ENCODE measurements at regions not wholly inside any gene's neighbourhood (a gene's known extent, or its start where the extent isn't known, plus 50 kb on each side); places are given as distances from the start of the nearest gene placed in this dataset.
"Not testable (repeated sequence)": the region's sequence is repeated elsewhere in the genome, so short reads cannot be mapped to it uniquely, and the experiment has no call there.

- ATAC-seq (no peak), DNase-seq (no peak)
- no peaks in the 10 kb centered on the region for H3K27me3 ChIP-seq (ENCODE audit: low read depth)
- H3K4me3 ChIP-seq, result no peak overlapping the region
- H3K4me1 ChIP-seq, result no peaks in the 10 kb centered on the region
- no peaks in the 10 kb centered on the region for H3K36me3 ChIP-seq
- no peak overlapping the region for H3K27ac ChIP-seq
- intact Hi-C loops (cut with DNase I), result loop anchor here (10.0 kb wide), 1 partner anchor 58 kb away; no protein-coding TSS in a partner anchor
- no peak for TF ChIP-seq CTCF (IDR thresholded peaks at IDR 0.05)
- H3K9me3 ChIP-seq, result no peaks in the 10 kb centered on the region
Measured at GRCh38 chr20:7792150-7792869, 147.9 kb downstream of the HAO1 start.

- DNase-seq, result no peak
- no peak overlapping the region for H3K4me3 ChIP-seq
- ATAC-seq, result no peak
- no peaks in the 10 kb centered on the region for H3K36me3 ChIP-seq
- no peaks in the 10 kb centered on the region for H3K9me3 ChIP-seq
- no peak for TF ChIP-seq CTCF (IDR thresholded peaks at IDR 0.05)
- no peak overlapping the region for H3K27ac ChIP-seq
- H3K27me3 ChIP-seq (ENCODE audit: low read depth), result no peaks in the 10 kb centered on the region
- H3K4me1 ChIP-seq, result no peaks in the 10 kb centered on the region
- intact Hi-C loops (cut with DNase I), result loop anchor here (10.0 kb wide), 1 partner anchor 63 kb away; no protein-coding TSS in a partner anchor
Measured at GRCh38 chr20:7798176-7798575, 142.1 kb downstream of the HAO1 start.

GRCh38 chr20:7799862-7800261 lies 140.4 kb downstream of the HAO1 start:
- ATAC-seq (no peak), DNase-seq (no peak)
- Histone ChIP-seq H3K36me3 (no peaks in the 10 kb centered on the region), H3K9me3 (no peaks in the 10 kb centered on the region), H3K4me1 (no peaks in the 10 kb centered on the region), H3K4me3 (no peak overlapping the region), H3K27ac (no peak overlapping the region), H3K27me3 (ENCODE audit: low read depth) (no peaks in the 10 kb centered on the region)
- no peak for TF ChIP-seq CTCF (IDR thresholded peaks at IDR 0.05)
- intact Hi-C loops (cut with DNase I), result loop anchor here (10.0 kb wide), 1 partner anchor 65 kb away; no protein-coding TSS in a partner anchor

- H3K36me3 ChIP-seq; ATAC-seq; intact Hi-C loops (cut with DNase I); H3K27ac ChIP-seq; DNase-seq; H3K4me1 ChIP-seq; H3K9me3 ChIP-seq; H3K27me3 ChIP-seq (ENCODE audit: low read depth): not testable (repeated sequence)
- peak overlapping the region; percentile 22 for H3K4me3 ChIP-seq
Measured at GRCh38 chr20:7803411-7804151, 136.7 kb downstream of the HAO1 start.

GRCh38 chr20:7806831-7807230 lies 133.4 kb downstream of the HAO1 start:
- Histone ChIP-seq H3K27me3 (ENCODE audit: low read depth) (no peaks in the 10 kb centered on the region), H3K36me3 (no peaks in the 10 kb centered on the region), H3K4me1 (no peaks in the 10 kb centered on the region), H3K27ac (no peak overlapping the region), H3K4me3 (no peak overlapping the region), H3K9me3 (peaks cover 6% of the 10 kb centered on the region)
- ATAC-seq, result no peak
- DNase-seq, result no peak
- no peak for TF ChIP-seq CTCF (IDR thresholded peaks at IDR 0.05)
- intact Hi-C loops (cut with DNase I), result no loop called here

- Histone ChIP-seq H3K4me1 (no peaks in the 10 kb centered on the region), H3K27me3 (ENCODE audit: low read depth) (no peaks in the 10 kb centered on the region), H3K9me3 (no peaks in the 10 kb centered on the region), H3K27ac (no peak overlapping the region), H3K4me3 (no peak overlapping the region), H3K36me3 (no peaks in the 10 kb centered on the region)
- no peak for TF ChIP-seq CTCF (IDR thresholded peaks at IDR 0.05)
- ATAC-seq (no peak), DNase-seq (no peak)
- intact Hi-C loops (cut with DNase I), result no loop called here
Measured at GRCh38 chr20:7817286-7817685, 123.0 kb downstream of the HAO1 start.
